ENCODE measurements at regions not wholly inside any gene's neighbourhood (a gene's known extent, or its start where the extent isn't known, plus 50 kb on each side); places are given as distances from the start of the nearest gene placed in this dataset.

GRCh38 chr3:168205451-168205850 lies 109.7 kb upstream of the GOLIM4 start:
- no peaks in the 10 kb centered on the region for H3K36me3 Mint-ChIP-seq (ENCODE audit: low read depth)
- TF ChIP-seq CTCF (IDR thresholded peaks at IDR 0.05): no peak
- H3K9me3 Mint-ChIP-seq (ENCODE audit: low read depth): no peaks in the 10 kb centered on the region
- DNase-seq (ENCODE audit: low spot score): no peak
- no peak overlapping the region for H3K27ac Mint-ChIP-seq (ENCODE audit: unreplicated experiment)
- H3K4me1 Mint-ChIP-seq (ENCODE audit: low read depth): no peaks in the 10 kb centered on the region
- no peak overlapping the region for H3K4me3 Mint-ChIP-seq (ENCODE audit: unreplicated experiment)
- peaks cover 5% of the 10 kb centered on the region for H3K27me3 Mint-ChIP-seq (ENCODE audit: low read depth)

- Mint-ChIP-seq H3K4me1 (ENCODE audit: low read depth) (no peaks in the 10 kb centered on the region), H3K36me3 (ENCODE audit: low read depth) (no peaks in the 10 kb centered on the region), H3K4me3 (ENCODE audit: unreplicated experiment) (no peak overlapping the region), H3K9me3 (ENCODE audit: low read depth) (no peaks in the 10 kb centered on the region), H3K27me3 (ENCODE audit: low read depth) (peaks cover 3% of the 10 kb centered on the region), H3K27ac (ENCODE audit: unreplicated experiment) (no peak overlapping the region)
- no peak for TF ChIP-seq CTCF (IDR thresholded peaks at IDR 0.05)
- DNase-seq (ENCODE audit: low spot score): no peak
These were observed 101.4 kb upstream of the GOLIM4 start for GRCh38 chr3:168197162-168197561.

- TF ChIP-seq CTCF (IDR thresholded peaks at IDR 0.05): no peak
- Mint-ChIP-seq H3K27me3 (ENCODE audit: low read depth) (peaks cover 4% of the 10 kb centered on the region), H3K27ac (ENCODE audit: unreplicated experiment) (no peak overlapping the region), H3K4me3 (ENCODE audit: unreplicated experiment) (no peak overlapping the region), H3K9me3 (ENCODE audit: low read depth) (no peaks in the 10 kb centered on the region), H3K4me1 (ENCODE audit: low read depth) (no peaks in the 10 kb centered on the region), H3K36me3 (ENCODE audit: low read depth) (no peaks in the 10 kb centered on the region)
- no peak for DNase-seq (ENCODE audit: low spot score)
These were observed 96.1 kb upstream of the GOLIM4 start for GRCh38 chr3:168191856-168192255.

- TF ChIP-seq CTCF (IDR thresholded peaks at IDR 0.05): no peak
- DNase-seq (ENCODE audit: low spot score): no peak
- H3K9me3 Mint-ChIP-seq (ENCODE audit: low read depth): no peaks in the 10 kb centered on the region
- peaks cover 4% of the 10 kb centered on the region for H3K4me1 Mint-ChIP-seq (ENCODE audit: low read depth)
- no peak overlapping the region for H3K4me3 Mint-ChIP-seq (ENCODE audit: unreplicated experiment)
- H3K36me3 Mint-ChIP-seq (ENCODE audit: low read depth): no peaks in the 10 kb centered on the region
- H3K27me3 Mint-ChIP-seq (ENCODE audit: low read depth): peaks cover 4% of the 10 kb centered on the region
- H3K27ac Mint-ChIP-seq (ENCODE audit: unreplicated experiment): no peak overlapping the region
These were observed 91.5 kb upstream of the GOLIM4 start for GRCh38 chr3:168187233-168187632.

GRCh38 chr3:168186293-168186983 lies 90.7 kb upstream of the GOLIM4 start:
- no peaks in the 10 kb centered on the region for H3K9me3 Mint-ChIP-seq (ENCODE audit: low read depth)
- no peak overlapping the region for H3K27ac Mint-ChIP-seq (ENCODE audit: unreplicated experiment)
- no peak for DNase-seq (ENCODE audit: low spot score)
- no peak overlapping the region for H3K4me3 Mint-ChIP-seq (ENCODE audit: unreplicated experiment)
- peaks cover 4% of the 10 kb centered on the region for H3K4me1 Mint-ChIP-seq (ENCODE audit: low read depth)
- no peak for TF ChIP-seq CTCF (IDR thresholded peaks at IDR 0.05)
- H3K36me3 Mint-ChIP-seq (ENCODE audit: low read depth): no peaks in the 10 kb centered on the region
- H3K27me3 Mint-ChIP-seq (ENCODE audit: low read depth): peaks cover 4% of the 10 kb centered on the region
